Esophagus muscularis mucosa (tissue), 4 donors: ENCODE measurements at regions not wholly inside any gene's neighbourhood (a gene's known extent, or its start where the extent isn't known, plus 50 kb on each side); places are given as distances from the start of the nearest gene placed in this dataset.
A peak's percentile ranks its signal among the peaks of the same experiment; 100 is the strongest.
"Not testable (repeated sequence)": the region's sequence is repeated elsewhere in the genome, so short reads cannot be mapped to it uniquely, and the experiment has no call there.

Experiments
- DNase-seq: peaks from one replicate; pipeline ENCODE4 v3.0.0-alpha.2; 2017; ENCODE audit errors: extremely low spot score
- H3K27ac ChIP-seq, 4 donors: fragments of 200-600 bp; sonication (generic); replicated peaks in 1 of 4; 1 replicate in 3 of 4; 2 replicates in 1 of 4; pipeline ENCODE4 v1.5.1; 2016 to 2019; ENCODE audit warnings: mild to moderate bottlenecking in 1 of 4
- H3K27me3 ChIP-seq, 4 donors: fragments of 200-600 bp; sonication (generic); one replicate each; pipeline versions ENCODE4 v1.5.1 to v1.6.0; 2016 to 2019
- H3K36me3 ChIP-seq, 4 donors: fragments of 200-600 bp; sonication (generic); one replicate each; pipeline ENCODE4 v1.5.1; 2016 to 2019
- H3K4me1 ChIP-seq, 4 donors: fragments of 200-600 bp; sonication (generic); one replicate each; pipeline ENCODE4 v1.5.1; 2016 to 2019
- H3K4me3 ChIP-seq, 4 donors: fragments of 200-600 bp; sonication (generic); 1 replicate in 2 of 4; 2 replicates in 2 of 4; pipeline ENCODE4 v1.5.1; 2016 to 2019; ENCODE audit warnings: mild to moderate bottlenecking in 4 of 4, moderate library complexity in 1 of 4
- H3K9me3 ChIP-seq, 4 donors: fragments of 200-600 bp; sonication (generic); 1 replicate in 3 of 4; 2 replicates in 1 of 4; pipeline ENCODE4 v1.5.1; 2016 to 2019
- CTCF ChIP-seq, 3 experiments: fragments of 200-600 bp in 2 of 3; fragments of 450-650 bp in 1 of 3; sonication (generic) in 2 of 3; IDR thresholded peaks; one replicate each; pipeline ENCODE4 v1.5.1; 2017 to 2019; ENCODE audit warnings: antibody characterized with exemption in 3 of 3, mild to moderate bottlenecking in 2 of 3, moderate library complexity in 1 of 3
- EP300 ChIP-seq: sonication (generic); formaldehyde crosslinking; IDR thresholded peaks from one replicate; pipeline ENCODE4 v1.6.1; 2017; ENCODE audit warnings: antibody characterized with exemption
- POLR2A ChIP-seq: fragments of 450-650 bp; IDR thresholded peaks from one replicate; pipeline ENCODE4 v1.6.1; 2017; ENCODE audit warnings: antibody characterized with exemption, moderate library complexity, mild to moderate bottlenecking, low read depth
- POLR2AphosphoS5 ChIP-seq, 2 donors: sonication (generic); formaldehyde crosslinking; IDR thresholded peaks; one replicate each; pipeline ENCODE4 v1.6.1; 2017; ENCODE audit warnings: antibody characterized with exemption in 2 of 2
- WGBS: methylation state at CpG from one replicate; pipeline ENCODE4 v1.1.5; 2018; 5-methylcytosine and 5-hydroxymethylcytosine counted together
- intact Hi-C: fragments of 100-400 bp; cut with DNase I; formaldehyde crosslinking; loops from one replicate; pipeline ENCODE4 v1.15.1; 2023

DNA sequence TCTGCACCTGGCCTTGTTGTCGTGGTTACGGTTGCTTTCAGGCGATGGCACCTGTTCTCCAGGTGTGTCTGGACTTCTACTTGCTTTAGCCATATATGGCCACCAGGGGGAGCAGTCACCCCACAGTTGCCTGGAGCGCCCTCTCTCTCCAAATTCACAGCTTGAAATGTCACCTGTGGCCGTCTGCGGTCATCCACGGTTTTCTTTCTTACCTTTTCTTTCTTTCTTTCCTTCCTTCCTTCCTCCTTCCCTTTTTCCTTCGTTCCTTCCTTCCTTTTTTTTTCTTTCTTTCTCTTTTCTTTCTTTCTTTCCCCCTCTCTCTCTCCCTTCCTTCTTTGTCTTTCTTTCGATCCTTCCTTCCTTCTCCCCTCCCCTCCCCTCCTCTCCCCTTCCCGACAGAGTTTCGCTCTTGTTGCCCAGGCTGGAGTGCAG lies 150.5 kb upstream of the VKORC1L1 start:
- no peak overlapping the region for H3K4me3 ChIP-seq
- no peak overlapping the region for H3K27ac ChIP-seq
- H3K27me3 ChIP-seq: no peaks in the 10 kb centered on the region
- intact Hi-C loops: no loop called here
- DNase-seq: no peak
- no peaks in the 10 kb centered on the region for H3K9me3 ChIP-seq
- WGBS: 46% methylated on average over 11 of the region's 11 CpGs
- TF ChIP-seq CTCF (IDR thresholded peaks at IDR 0.05) (peak; percentile 69 to 79 (median 70)), POLR2A (no peak)
- no peaks in the 10 kb centered on the region for H3K4me1 ChIP-seq
- peaks cover 4 to 21% (median 12%) of the 10 kb centered on the region in 4 donors for H3K36me3 ChIP-seq

- H3K27ac ChIP-seq, H3K9me3 ChIP-seq, H3K4me3 ChIP-seq, intact Hi-C loops, DNase-seq, H3K27me3 ChIP-seq: not testable (repeated sequence)
- WGBS: 86% methylated on average over 4 of the region's 4 CpGs
- Histone ChIP-seq H3K36me3 (peaks cover 4 to 25% (median 13%) of the 10 kb centered on the region in 4 donors), H3K4me1 (peaks cover 0 to 20% (median 12%) of the 10 kb centered on the region in 4 donors)
These were observed 145.7 kb upstream of the VKORC1L1 start for GRCh38 chr7:65727182-65727581.

- peaks cover 0 to 31% (median 9%) of the 10 kb centered on the region in 4 donors for H3K36me3 ChIP-seq
- H3K4me1 ChIP-seq: peaks cover 0 to 30% (median 17%) of the 10 kb centered on the region in 4 donors
- H3K27ac ChIP-seq: peak overlapping the region; percentile 17 to 60 (median 24)
- DNase-seq: no peak
- TF ChIP-seq POLR2A: no peak
- TF ChIP-seq POLR2AphosphoS5 (IDR thresholded peaks at IDR 0.05): no peak
- no peak for TF ChIP-seq EP300
- no peak for TF ChIP-seq CTCF (IDR thresholded peaks at IDR 0.05)
- intact Hi-C loops: no loop called here
- H3K4me3 ChIP-seq: peak overlapping the region; percentile 43 to 52 (median 50)
- 55% methylated on average over 7 of the region's 7 CpGs for WGBS
- no peaks in the 10 kb centered on the region for H3K27me3 ChIP-seq
- H3K9me3 ChIP-seq: no peaks in the 10 kb centered on the region
These were observed 141.7 kb upstream of the VKORC1L1 start for GRCh38 chr7:65731129-65731528.

DNA sequence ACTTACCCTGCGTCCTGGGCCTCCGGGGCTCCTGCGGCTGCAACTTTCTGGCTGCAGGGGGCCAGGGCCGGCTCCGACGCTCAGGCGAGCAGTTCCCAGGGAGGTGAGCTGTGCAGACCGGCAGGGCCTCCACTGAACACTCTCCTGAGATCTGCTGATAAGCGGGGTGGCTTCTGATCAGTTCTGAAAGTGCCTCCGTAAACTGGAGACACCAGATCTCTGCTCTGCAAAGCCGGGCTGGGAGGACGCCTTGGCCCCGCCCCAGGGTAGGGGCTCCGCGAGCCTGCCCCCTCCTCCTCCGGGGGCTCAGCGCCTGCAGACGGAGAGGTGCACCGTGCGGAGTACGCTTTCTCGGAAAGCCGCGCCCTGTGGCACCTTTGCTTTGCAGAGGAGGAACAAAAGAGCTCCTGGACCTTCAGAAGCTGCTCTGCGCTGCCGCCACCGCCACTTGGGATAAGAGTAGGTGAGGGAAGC lies 141.3 kb upstream of the VKORC1L1 start:
- H3K4me1 ChIP-seq: peaks cover 0 to 30% (median 18%) of the 10 kb centered on the region in 4 donors
- 21% methylated on average over 13 of the region's 27 CpGs for WGBS
- peak overlapping the region; percentile 43 to 52 (median 50) for H3K4me3 ChIP-seq
- no peak for DNase-seq
- peak in 1 of 3 experiments; percentile 48 for TF ChIP-seq CTCF (IDR thresholded peaks at IDR 0.05)
- TF ChIP-seq EP300: no peak
- no peak for TF ChIP-seq POLR2AphosphoS5 (IDR thresholded peaks at IDR 0.05)
- no peak for TF ChIP-seq POLR2A
- no peaks in the 10 kb centered on the region for H3K9me3 ChIP-seq
- H3K27ac ChIP-seq: peak overlapping the region; percentile 17 to 60 (median 24)
- intact Hi-C loops: no loop called here
- no peaks in the 10 kb centered on the region for H3K27me3 ChIP-seq
- peaks cover 0 to 28% (median 5%) of the 10 kb centered on the region in 4 donors for H3K36me3 ChIP-seq

- TF ChIP-seq POLR2AphosphoS5 (IDR thresholded peaks at IDR 0.05): no peak
- no peak for TF ChIP-seq POLR2A
- no peak for TF ChIP-seq EP300
- TF ChIP-seq CTCF (IDR thresholded peaks at IDR 0.05): no peak
- 87% methylated on average over 2 of the region's 2 CpGs for WGBS
- intact Hi-C loops: no loop called here
These were observed 128.5 kb upstream of the VKORC1L1 start for GRCh38 chr7:65744406-65744805.

More at GRCh38 chr7:65744406-65744805, 128.5 kb upstream of the VKORC1L1 start:
- no peaks in the 10 kb centered on the region for H3K27me3 ChIP-seq
- H3K27ac ChIP-seq: peak overlapping the region; percentile 94 to 98 (median 98)
- peaks cover 4 to 37% (median 34%) of the 10 kb centered on the region in 4 donors for H3K4me1 ChIP-seq
- no peaks in the 10 kb centered on the region for H3K9me3 ChIP-seq
- no peak overlapping the region for H3K4me3 ChIP-seq
- no peak for DNase-seq
- peaks cover 0 to 19% (median 8%) of the 10 kb centered on the region in 4 donors for H3K36me3 ChIP-seq
